GM23338 (cell line): ENCODE measurements at regions not wholly inside any gene's neighbourhood (a gene's known extent, or its start where the extent isn't known, plus 50 kb on each side); places are given as distances from the start of the nearest gene placed in this dataset.

ENCODE experiments used
- ATAC-seq: fragments of 200-7000 bp; cut with Tn5 transposase; 3 replicates; pipeline ENCODE4 v1.9.1; 2020
- DNase-seq: peaks from one replicate; pipeline ENCODE4 v3.0.0-alpha.2; 2015; ENCODE audit warnings: low spot score
- H2AFZ ChIP-seq: fragments of 200-600 bp; sonication (generic); 2 replicates; pipeline ENCODE4 v1.8.0; 2016; ENCODE audit warnings: antibody characterized with exemption, mild to moderate bottlenecking, moderate library complexity
- H3F3A ChIP-seq: fragments of 200-600 bp; sonication (generic); replicated peaks from 2 replicates; pipeline ENCODE4 v1.8.0; 2017; ENCODE audit warnings: antibody characterized with exemption, mixed run types, low read depth
- H3K27ac ChIP-seq: fragments of 200-600 bp; sonication (generic); 2 replicates; pipeline ENCODE4 v1.6.1; 2016; ENCODE audit warnings: low read depth
- H3K27me3 ChIP-seq: fragments of 200-600 bp; sonication (generic); 2 replicates; pipeline ENCODE4 v1.8.0; 2016; ENCODE audit warnings: mild to moderate bottlenecking, mixed run types, moderate library complexity; ENCODE audit not compliant: insufficient read depth
- H3K36me3 ChIP-seq: fragments of 200-600 bp; sonication (generic); 2 replicates; pipeline ENCODE4 v1.8.0; 2016; ENCODE audit warnings: mild to moderate bottlenecking; ENCODE audit not compliant: insufficient read depth
- H3K4me1 ChIP-seq: fragments of 200-600 bp; sonication (generic); 2 replicates; pipeline ENCODE4 v1.8.0; 2016; ENCODE audit warnings: mild to moderate bottlenecking, moderate library complexity; ENCODE audit not compliant: insufficient read depth
- H3K4me2 ChIP-seq: fragments of 200-600 bp; sonication (generic); 2 replicates; pipeline ENCODE4 v1.7.1; 2017; ENCODE audit warnings: mixed run types
- H3K4me3 ChIP-seq: fragments of 200-600 bp; sonication (generic); 2 replicates; pipeline ENCODE4 v1.6.1; 2016; ENCODE audit warnings: mixed run types
- H3K79me2 ChIP-seq: fragments of 200-600 bp; sonication (generic); replicated peaks from 2 replicates; pipeline ENCODE4 v1.8.0; 2017; ENCODE audit warnings: mild to moderate bottlenecking; ENCODE audit not compliant: insufficient read depth
- H3K9me2 ChIP-seq: fragments of 200-600 bp; sonication (generic); 2 replicates; pipeline ENCODE4 v1.8.0; 2017; ENCODE audit not compliant: insufficient read depth
- H4K20me1 ChIP-seq: fragments of 200-600 bp; sonication (generic); replicated peaks from 2 replicates; pipeline ENCODE4 v1.8.0; 2017; ENCODE audit warnings: mild to moderate bottlenecking; ENCODE audit not compliant: insufficient read depth
- H3K27ac Mint-ChIP-seq: 2 replicates; pipeline ENCODE4 v1.8.0; 2020; ENCODE audit warnings: inconsistent platforms, mild to moderate bottlenecking, moderate library complexity, mixed read lengths
- H3K27me3 Mint-ChIP-seq: 3 replicates; pipeline ENCODE4 v1.8.0; 2022; ENCODE audit warnings: low read depth, mild to moderate bottlenecking, moderate library complexity, mixed read lengths, inconsistent platforms; ENCODE audit not compliant: insufficient read depth, poor library complexity
- H3K36me3 Mint-ChIP-seq: 3 replicates; pipeline ENCODE4 v1.8.0; 2021; ENCODE audit warnings: low read depth, mild to moderate bottlenecking, inconsistent platforms, moderate library complexity, mixed read lengths
- H3K4me1 Mint-ChIP-seq: 3 replicates; pipeline ENCODE4 v1.8.0; 2020; ENCODE audit warnings: mild to moderate bottlenecking, inconsistent platforms, mixed read lengths
- H3K4me3 Mint-ChIP-seq: 3 replicates; pipeline ENCODE4 v1.8.0; 2021; ENCODE audit warnings: moderate library complexity, mild to moderate bottlenecking, inconsistent platforms, mixed read lengths
- H3K9me3 Mint-ChIP-seq: 3 replicates; pipeline ENCODE4 v1.8.0; 2020; ENCODE audit warnings: moderate library complexity, mild to moderate bottlenecking, inconsistent platforms, mixed read lengths
- CREB1 ChIP-seq: fragments of 250-450 bp; sonication (Bioruptor Pico); IDR thresholded peaks from 2 replicates; pipeline ENCODE4 v1.5.0; 2020; ENCODE audit warnings: low read depth, mild to moderate bottlenecking, moderate library complexity
- ETS1 ChIP-seq: IDR thresholded peaks from 2 replicates; pipeline ENCODE4 v1.6.1; 2016; ENCODE audit warnings: antibody characterized with exemption
- EZH2 ChIP-seq: fragments of 200-600 bp; sonication (generic); IDR thresholded peaks from one replicate; pipeline ENCODE4 v1.8.0; 2017; ENCODE audit warnings: antibody characterized with exemption, mild to moderate bottlenecking, low read depth; ENCODE audit not compliant: unreplicated experiment
- EZH2phosphoT487 ChIP-seq: fragments of 200-600 bp; sonication (generic); IDR thresholded peaks from one replicate; pipeline ENCODE4 v1.8.1; 2018; ENCODE audit warnings: antibody characterized with exemption; ENCODE audit not compliant: unreplicated experiment
- JUNB ChIP-seq: IDR thresholded peaks from one replicate; pipeline ENCODE4 v1.6.1; 2016; ENCODE audit warnings: antibody characterized with exemption; ENCODE audit not compliant: unreplicated experiment
- NANOG ChIP-seq: IDR thresholded peaks from 2 replicates; pipeline ENCODE4 v1.6.1; 2016; ENCODE audit warnings: antibody characterized with exemption, borderline replicate concordance
- POLR2AphosphoS5 ChIP-seq: IDR thresholded peaks from 2 replicates; pipeline ENCODE4 v1.6.1; 2016; ENCODE audit warnings: antibody characterized with exemption, low read depth
- STAT1 ChIP-seq: IDR thresholded peaks from one replicate; pipeline ENCODE4 v1.6.1; 2016; ENCODE audit warnings: antibody characterized with exemption; ENCODE audit not compliant: unreplicated experiment
- ZNF114 ChIP-seq: fragments of 250-450 bp; sonication (Bioruptor Pico); IDR thresholded peaks from 2 replicates; pipeline ENCODE4 v1.5.0; 2020; ENCODE audit warnings: mild to moderate bottlenecking, moderate library complexity
- ZNF331 ChIP-seq: fragments of 250-450 bp; sonication (Bioruptor Pico); IDR thresholded peaks from 2 replicates; pipeline ENCODE4 v1.5.0; 2020; ENCODE audit warnings: low read depth, mild to moderate bottlenecking, moderate library complexity
- ZNF462 ChIP-seq: fragments of 250-450 bp; sonication (Bioruptor Pico); IDR thresholded peaks from 2 replicates; pipeline ENCODE4 v1.5.0; 2020; ENCODE audit warnings: mild to moderate bottlenecking, moderate library complexity
- TF ChIP-seq, protein P1 (sequence below), 2 experiments: fragments of 200-600 bp in 1 of 2; sonication (generic) in 1 of 2; conservative IDR thresholded peaks; 2 replicates each; pipeline versions ENCODE4 v1.5.1 to v1.6.1; 2016 to 2017; ENCODE audit warnings: antibody characterized with exemption in 2 of 2, low read depth in 2 of 2, mild to moderate bottlenecking in 2 of 2, moderate library complexity in 1 of 2
- TF ChIP-seq, protein P2 (sequence below): IDR thresholded peaks from one replicate; pipeline ENCODE4 v1.6.1; 2018; ENCODE audit warnings: antibody characterized with exemption; ENCODE audit not compliant: unreplicated experiment

GRCh38 chr4:111678479-111678878 lies 466.8 kb upstream of the FAM241A start:
- Mint-ChIP-seq H3K4me1 (peaks cover 17% of the 10 kb centered on the region), H3K4me3 (no peak overlapping the region), H3K36me3 (no peaks in the 10 kb centered on the region), H3K27me3 (no peaks in the 10 kb centered on the region), H3K27ac (no peak overlapping the region), H3K9me3 (no peaks in the 10 kb centered on the region)
- Histone ChIP-seq H3K4me1 (peaks cover 6% of the 10 kb centered on the region; the same call in 1 of the 2 replicates), H3K79me2 (no peaks in the 10 kb centered on the region), H4K20me1 (no peaks in the 10 kb centered on the region), H3K4me3 (no peak overlapping the region), H3K36me3 (no peaks in the 10 kb centered on the region), H3K4me2 (no peak overlapping the region), H2AFZ (peak overlapping the region; percentile 64; the same call in 1 of the 2 replicates), H3K9me2 (no peaks in the 10 kb centered on the region), H3K27me3 (no peaks in the 10 kb centered on the region), H3F3A (no peaks in the 10 kb centered on the region), H3K27ac (no peak overlapping the region)
- no peak for ATAC-seq
- no peak for DNase-seq
- TF ChIP-seq EZH2, result no peak
- TF ChIP-seq POLR2AphosphoS5, result no peak
- TF ChIP-seq, protein P1, sequence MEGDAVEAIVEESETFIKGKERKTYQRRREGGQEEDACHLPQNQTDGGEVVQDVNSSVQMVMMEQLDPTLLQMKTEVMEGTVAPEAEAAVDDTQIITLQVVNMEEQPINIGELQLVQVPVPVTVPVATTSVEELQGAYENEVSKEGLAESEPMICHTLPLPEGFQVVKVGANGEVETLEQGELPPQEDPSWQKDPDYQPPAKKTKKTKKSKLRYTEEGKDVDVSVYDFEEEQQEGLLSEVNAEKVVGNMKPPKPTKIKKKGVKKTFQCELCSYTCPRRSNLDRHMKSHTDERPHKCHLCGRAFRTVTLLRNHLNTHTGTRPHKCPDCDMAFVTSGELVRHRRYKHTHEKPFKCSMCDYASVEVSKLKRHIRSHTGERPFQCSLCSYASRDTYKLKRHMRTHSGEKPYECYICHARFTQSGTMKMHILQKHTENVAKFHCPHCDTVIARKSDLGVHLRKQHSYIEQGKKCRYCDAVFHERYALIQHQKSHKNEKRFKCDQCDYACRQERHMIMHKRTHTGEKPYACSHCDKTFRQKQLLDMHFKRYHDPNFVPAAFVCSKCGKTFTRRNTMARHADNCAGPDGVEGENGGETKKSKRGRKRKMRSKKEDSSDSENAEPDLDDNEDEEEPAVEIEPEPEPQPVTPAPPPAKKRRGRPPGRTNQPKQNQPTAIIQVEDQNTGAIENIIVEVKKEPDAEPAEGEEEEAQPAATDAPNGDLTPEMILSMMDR (conservative IDR thresholded peaks at IDR 0.05; ENCODE audit: low read depth in 2 of 2), result no peak
- no peak for TF ChIP-seq CREB1 (CRISPR knock-in tag)
- no peak for TF ChIP-seq ZNF114 (CRISPR knock-in tag)
- TF ChIP-seq ZNF462 (CRISPR knock-in tag), result no peak
- TF ChIP-seq NANOG, result no peak
- no peak for TF ChIP-seq ZNF331 (CRISPR knock-in tag)
- no peak for TF ChIP-seq JUNB
- no peak for TF ChIP-seq EZH2phosphoT487
- TF ChIP-seq STAT1, result no peak
- TF ChIP-seq, protein P2, sequence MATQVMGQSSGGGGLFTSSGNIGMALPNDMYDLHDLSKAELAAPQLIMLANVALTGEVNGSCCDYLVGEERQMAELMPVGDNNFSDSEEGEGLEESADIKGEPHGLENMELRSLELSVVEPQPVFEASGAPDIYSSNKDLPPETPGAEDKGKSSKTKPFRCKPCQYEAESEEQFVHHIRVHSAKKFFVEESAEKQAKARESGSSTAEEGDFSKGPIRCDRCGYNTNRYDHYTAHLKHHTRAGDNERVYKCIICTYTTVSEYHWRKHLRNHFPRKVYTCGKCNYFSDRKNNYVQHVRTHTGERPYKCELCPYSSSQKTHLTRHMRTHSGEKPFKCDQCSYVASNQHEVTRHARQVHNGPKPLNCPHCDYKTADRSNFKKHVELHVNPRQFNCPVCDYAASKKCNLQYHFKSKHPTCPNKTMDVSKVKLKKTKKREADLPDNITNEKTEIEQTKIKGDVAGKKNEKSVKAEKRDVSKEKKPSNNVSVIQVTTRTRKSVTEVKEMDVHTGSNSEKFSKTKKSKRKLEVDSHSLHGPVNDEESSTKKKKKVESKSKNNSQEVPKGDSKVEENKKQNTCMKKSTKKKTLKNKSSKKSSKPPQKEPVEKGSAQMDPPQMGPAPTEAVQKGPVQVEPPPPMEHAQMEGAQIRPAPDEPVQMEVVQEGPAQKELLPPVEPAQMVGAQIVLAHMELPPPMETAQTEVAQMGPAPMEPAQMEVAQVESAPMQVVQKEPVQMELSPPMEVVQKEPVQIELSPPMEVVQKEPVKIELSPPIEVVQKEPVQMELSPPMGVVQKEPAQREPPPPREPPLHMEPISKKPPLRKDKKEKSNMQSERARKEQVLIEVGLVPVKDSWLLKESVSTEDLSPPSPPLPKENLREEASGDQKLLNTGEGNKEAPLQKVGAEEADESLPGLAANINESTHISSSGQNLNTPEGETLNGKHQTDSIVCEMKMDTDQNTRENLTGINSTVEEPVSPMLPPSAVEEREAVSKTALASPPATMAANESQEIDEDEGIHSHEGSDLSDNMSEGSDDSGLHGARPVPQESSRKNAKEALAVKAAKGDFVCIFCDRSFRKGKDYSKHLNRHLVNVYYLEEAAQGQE, result no peak
- no peak for TF ChIP-seq ETS1
